ENCODE measurements at regions not wholly inside any gene's neighbourhood (a gene's known extent, or its start where the extent isn't known, plus 50 kb on each side); places are given as distances from the start of the nearest gene placed in this dataset.

GRCh38 chr2:12363138-12363537 lies 353.6 kb upstream of the TRIB2 start:
- DNase-seq (ENCODE audit: low read depth, low spot score), result no peak
- intact Hi-C loops (cut with micrococcal nuclease; ENCODE audit: unreplicated experiment), result no loop called here
- Histone ChIP-seq H3K4me3 (ENCODE audit: low read depth in 2 of 2, low read length in 2 of 2) (no peak overlapping the region), H3K27ac (ENCODE audit: low read length) (no peak overlapping the region), H3K9me3 (ENCODE audit: control insufficient read depth, insufficient read depth, low read depth, low read length) (no peaks in the 10 kb centered on the region), H3K36me3 (ENCODE audit: control insufficient read depth, insufficient read depth, low read length) (no peaks in the 10 kb centered on the region), H3K27me3 (ENCODE audit: control insufficient read depth, insufficient read depth, low read length) (no peaks in the 10 kb centered on the region), H3K4me1 (ENCODE audit: control insufficient read depth, insufficient read depth, low read length) (no peaks in the 10 kb centered on the region)
- BruUV-seq (replicated peaks), result no TSS peak
- in situ Hi-C loops (cut with HindIII; ENCODE audit: low pct_unique_long_range_greater_than_20kb, low sequenced_read_pairs), result no loop called here
- ChIA-PET POLR2A (no interaction called here), CTCF (no interaction called here)
- TF ChIP-seq POLR2AphosphoS5 (IDR thresholded peaks at IDR 0.05; ENCODE audit: low read depth, low read length), result no peak
- TF ChIP-seq CTCF (IDR thresholded peaks at IDR 0.05), result no peak
- TF ChIP-seq SIN3A (IDR thresholded peaks at IDR 0.05; ENCODE audit: borderline replicate concordance, insufficient read depth, low read depth, low read length), result no peak
- no peak for TF ChIP-seq REST (IDR thresholded peaks at IDR 0.05; ENCODE audit: insufficient read depth in 1 of 2, low read depth in 2 of 2, low read length in 1 of 2)
- TF ChIP-seq TCF7L2 (IDR thresholded peaks at IDR 0.05; ENCODE audit: low read depth, low read length), result no peak
- ATAC-seq, result no peak

GRCh38 chr2:12363569-12363968 lies 353.2 kb upstream of the TRIB2 start:
- intact Hi-C loops (cut with micrococcal nuclease; ENCODE audit: unreplicated experiment), result no loop called here
- H3K4me3 ChIP-seq (ENCODE audit: low read depth in 2 of 2, low read length in 2 of 2), result no peak overlapping the region
- H3K9me3 ChIP-seq (ENCODE audit: control insufficient read depth, insufficient read depth, low read depth, low read length), result no peaks in the 10 kb centered on the region
- H3K27ac ChIP-seq (ENCODE audit: low read length), result peak overlapping the region; percentile 39; the same call in 1 of the 2 replicates
- no peak for DNase-seq (ENCODE audit: low read depth, low spot score)
- no peaks in the 10 kb centered on the region for H3K27me3 ChIP-seq (ENCODE audit: control insufficient read depth, insufficient read depth, low read length)
- BruUV-seq (replicated peaks), result no TSS peak
- in situ Hi-C loops (cut with HindIII; ENCODE audit: low pct_unique_long_range_greater_than_20kb, low sequenced_read_pairs), result no loop called here
- POLR2A ChIA-PET, result no interaction called here
- H3K36me3 ChIP-seq (ENCODE audit: control insufficient read depth, insufficient read depth, low read length), result no peaks in the 10 kb centered on the region
- no peak for ATAC-seq
- CTCF ChIA-PET, result no interaction called here
- H3K4me1 ChIP-seq (ENCODE audit: control insufficient read depth, insufficient read depth, low read length), result no peaks in the 10 kb centered on the region
- TF ChIP-seq SIN3A (IDR thresholded peaks at IDR 0.05; ENCODE audit: borderline replicate concordance, insufficient read depth, low read depth, low read length) (no peak), TCF7L2 (IDR thresholded peaks at IDR 0.05; ENCODE audit: low read depth, low read length) (no peak)

- DNase-seq (ENCODE audit: low read depth, low spot score), result no peak
- no peak overlapping the region for H3K4me3 ChIP-seq (ENCODE audit: low read depth in 2 of 2, low read length in 2 of 2)
- in situ Hi-C loops (cut with HindIII; ENCODE audit: low pct_unique_long_range_greater_than_20kb, low sequenced_read_pairs), result no loop called here
- intact Hi-C loops (cut with micrococcal nuclease; ENCODE audit: unreplicated experiment), result no loop called here
- no peak for TF ChIP-seq TCF7L2 (IDR thresholded peaks at IDR 0.05; ENCODE audit: low read depth, low read length)
- TF ChIP-seq POLR2AphosphoS5 (IDR thresholded peaks at IDR 0.05; ENCODE audit: low read depth, low read length), result no peak
- no peak for TF ChIP-seq CTCF (IDR thresholded peaks at IDR 0.05)
- CTCF ChIA-PET, result no interaction called here
- POLR2A ChIA-PET, result no interaction called here
- no peaks in the 10 kb centered on the region for H3K36me3 ChIP-seq (ENCODE audit: control insufficient read depth, insufficient read depth, low read length)
- no peak for ATAC-seq
- no peaks in the 10 kb centered on the region for H3K27me3 ChIP-seq (ENCODE audit: control insufficient read depth, insufficient read depth, low read length)
- H3K9me3 ChIP-seq (ENCODE audit: control insufficient read depth, insufficient read depth, low read depth, low read length), result no peaks in the 10 kb centered on the region
- H3K27ac ChIP-seq (ENCODE audit: low read length), result no peak overlapping the region
- no peaks in the 10 kb centered on the region for H3K4me1 ChIP-seq (ENCODE audit: control insufficient read depth, insufficient read depth, low read length)
- BruUV-seq (replicated peaks), result no TSS peak
Observed at GRCh38 chr2:12369566-12369965, 347.2 kb upstream of the TRIB2 start.

Measured in Panc1 (cell line).